Fibroblast of pulmonary artery (primary cell): ENCODE measurements at regions not wholly inside any gene's neighbourhood (a gene's known extent, or its start where the extent isn't known, plus 50 kb on each side); places are given as distances from the start of the nearest gene placed in this dataset.

Experiments used
- DNase-seq: peaks from one replicate; pipeline ENCODE4 v3.0.0-alpha.2; 2010; ENCODE audit warnings: low read depth
- H3K4me3 ChIP-seq: replicated peaks from 2 replicates; pipeline ENCODE4 v1.5.1; 2011; ENCODE audit warnings: low read depth, mild to moderate bottlenecking, control low read depth, low read length, moderate library complexity
- TF ChIP-seq, protein P1 (sequence below): IDR thresholded peaks from 2 replicates; pipeline ENCODE4 v1.5.1; 2011; ENCODE audit warnings: mild to moderate bottlenecking, control low read depth, low read length, inconsistent platforms; ENCODE audit errors: missing control alignments

DNA sequence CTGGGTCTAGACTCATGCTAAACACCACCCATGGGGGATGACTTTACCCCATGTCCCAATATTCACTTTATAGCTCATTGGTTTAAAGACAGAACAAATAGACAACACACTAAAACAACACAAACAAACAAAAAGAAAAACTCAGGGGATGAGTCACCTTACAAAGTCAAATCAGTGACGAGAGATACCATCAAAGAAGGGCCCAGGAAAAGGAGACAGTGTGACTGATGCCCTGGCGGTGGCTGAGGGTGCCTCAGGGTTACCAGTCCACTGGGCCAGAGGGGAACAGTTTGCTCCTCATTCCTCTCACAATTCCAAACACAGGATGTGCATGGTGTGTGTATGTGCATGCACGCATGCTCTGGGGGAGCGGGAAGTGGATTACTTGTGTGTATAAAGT is 171.3 kb upstream of the PRKCQ start:
- TF ChIP-seq, protein P1, sequence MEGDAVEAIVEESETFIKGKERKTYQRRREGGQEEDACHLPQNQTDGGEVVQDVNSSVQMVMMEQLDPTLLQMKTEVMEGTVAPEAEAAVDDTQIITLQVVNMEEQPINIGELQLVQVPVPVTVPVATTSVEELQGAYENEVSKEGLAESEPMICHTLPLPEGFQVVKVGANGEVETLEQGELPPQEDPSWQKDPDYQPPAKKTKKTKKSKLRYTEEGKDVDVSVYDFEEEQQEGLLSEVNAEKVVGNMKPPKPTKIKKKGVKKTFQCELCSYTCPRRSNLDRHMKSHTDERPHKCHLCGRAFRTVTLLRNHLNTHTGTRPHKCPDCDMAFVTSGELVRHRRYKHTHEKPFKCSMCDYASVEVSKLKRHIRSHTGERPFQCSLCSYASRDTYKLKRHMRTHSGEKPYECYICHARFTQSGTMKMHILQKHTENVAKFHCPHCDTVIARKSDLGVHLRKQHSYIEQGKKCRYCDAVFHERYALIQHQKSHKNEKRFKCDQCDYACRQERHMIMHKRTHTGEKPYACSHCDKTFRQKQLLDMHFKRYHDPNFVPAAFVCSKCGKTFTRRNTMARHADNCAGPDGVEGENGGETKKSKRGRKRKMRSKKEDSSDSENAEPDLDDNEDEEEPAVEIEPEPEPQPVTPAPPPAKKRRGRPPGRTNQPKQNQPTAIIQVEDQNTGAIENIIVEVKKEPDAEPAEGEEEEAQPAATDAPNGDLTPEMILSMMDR, result no peak
- H3K4me3 ChIP-seq, result no peak overlapping the region
- no peak for DNase-seq

DNA sequence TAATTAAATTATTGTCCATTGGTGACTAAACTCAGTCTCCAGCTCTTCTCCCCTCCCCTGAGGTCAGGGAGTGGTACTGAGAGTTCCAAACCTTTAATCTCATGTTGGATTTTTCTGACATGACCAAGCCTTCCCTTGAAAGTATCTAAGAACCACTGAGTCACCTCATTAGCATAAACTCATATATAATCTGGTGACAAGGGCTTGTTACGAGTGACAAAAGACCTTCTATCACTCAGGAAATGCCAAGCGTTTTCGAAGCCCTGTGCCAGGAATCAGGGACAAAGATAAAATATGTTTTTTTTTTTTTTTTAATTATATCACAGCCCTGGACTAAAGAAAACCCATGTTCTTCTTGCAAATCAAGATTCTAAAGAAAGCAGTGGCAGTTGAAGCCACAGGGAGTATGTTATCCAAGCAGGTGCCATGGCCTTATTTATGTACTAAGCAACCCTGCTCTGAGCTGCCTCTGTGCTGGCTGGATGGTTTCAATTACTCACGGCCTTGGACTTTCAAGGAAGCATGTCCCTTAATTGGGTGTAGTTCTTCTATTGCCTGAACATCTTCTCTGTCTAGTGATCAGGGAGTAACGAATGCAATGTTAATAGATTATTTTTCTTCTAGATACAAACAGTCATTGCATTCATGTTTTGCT is 169.0 kb upstream of the PRKCQ start:
- TF ChIP-seq, protein P1, result no peak
- no peak overlapping the region for H3K4me3 ChIP-seq
- DNase-seq, result peak; percentile 32

DNA sequence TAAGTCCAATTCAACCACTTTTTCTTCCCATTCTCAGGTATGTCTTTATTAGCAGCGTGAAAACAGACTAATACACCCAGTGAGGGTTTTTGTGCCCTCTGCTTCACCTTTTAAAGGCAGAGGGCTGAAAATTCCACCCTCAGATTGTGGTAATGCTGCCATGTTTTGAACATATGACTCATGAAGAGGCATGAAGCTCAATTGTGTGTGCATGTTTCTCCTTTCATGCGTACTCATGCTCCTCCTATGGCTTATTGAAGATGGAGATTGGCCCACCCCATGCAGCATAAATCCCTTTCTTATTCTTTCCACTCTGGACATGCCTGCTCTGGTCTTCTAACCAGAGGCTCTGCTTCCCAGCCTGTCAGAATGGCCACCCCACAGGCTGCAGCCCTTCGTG is 168.0 kb upstream of the PRKCQ start:
- H3K4me3 ChIP-seq, result no peak overlapping the region
- TF ChIP-seq, protein P1, result no peak
- DNase-seq, result no peak

GRCh38 chr10:6746782-6747181 is 166.7 kb upstream of the PRKCQ start:
- H3K4me3 ChIP-seq, result no peak overlapping the region
- TF ChIP-seq, protein P1, result no peak
- DNase-seq, result no peak

DNA sequence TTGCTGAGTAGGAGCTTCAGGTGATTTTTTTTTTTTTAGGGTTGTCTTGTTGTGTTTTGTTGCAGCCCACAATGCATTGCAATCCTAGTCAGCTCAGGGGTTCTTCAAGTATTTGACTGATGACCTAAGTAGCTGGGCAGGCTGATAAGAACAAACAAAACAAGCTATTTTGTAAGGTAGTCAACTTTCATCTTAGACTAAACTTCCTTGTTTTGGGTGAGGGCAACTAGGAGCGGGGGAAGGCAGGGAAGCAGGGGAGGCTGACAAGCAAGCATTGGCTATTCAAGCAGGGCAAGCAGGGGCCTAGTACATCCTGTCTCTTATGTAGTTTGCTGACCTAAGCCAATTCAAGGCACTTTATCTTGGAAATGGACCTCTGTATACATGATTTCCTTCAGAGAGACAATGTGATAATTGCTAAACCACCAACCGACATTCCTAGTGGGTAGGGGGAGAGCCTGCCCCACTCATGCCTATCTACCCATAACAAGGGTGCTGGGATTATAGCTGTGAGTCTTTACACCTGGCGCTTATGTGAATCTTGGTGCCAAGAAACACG is 163.3 kb upstream of the PRKCQ start:
- TF ChIP-seq, protein P1, result no peak
- no peak for DNase-seq
- H3K4me3 ChIP-seq, result no peak overlapping the region

DNA sequence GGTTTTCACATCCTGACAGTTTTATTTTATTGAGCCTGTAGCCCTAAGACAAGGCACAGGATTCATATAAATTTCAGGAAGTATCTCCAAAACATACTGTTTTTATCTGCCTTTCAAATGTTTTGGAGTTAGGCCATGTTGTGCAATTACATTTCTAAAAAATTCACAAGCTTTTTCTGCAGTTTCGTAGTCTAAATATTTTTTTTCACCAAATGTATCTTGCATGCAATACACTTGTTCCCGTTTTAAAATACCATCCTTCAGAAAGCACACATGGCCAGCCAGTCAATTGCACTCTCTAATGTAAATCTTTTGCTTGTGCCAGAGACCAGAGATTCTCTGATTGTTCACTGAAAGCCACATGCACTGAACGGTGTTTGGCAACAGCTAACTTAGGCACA is 161.5 kb upstream of the PRKCQ start:
- DNase-seq, result peak; percentile 69
- TF ChIP-seq, protein P1, result no peak
- H3K4me3 ChIP-seq, result no peak overlapping the region
